ENCODE measurements at regions not wholly inside any gene's neighbourhood (a gene's known extent, or its start where the extent isn't known, plus 50 kb on each side); places are given as distances from the start of the nearest gene placed in this dataset.

- peaks cover 0 to 11% (median 0%) of the 10 kb centered on the region in 11 donors for H3K9me3 Mint-ChIP-seq
- ChIA-PET POLR2A (no interaction called here), CTCF (no interaction called here)
- DNase-seq (no peak), ATAC-seq (no peak)
- no peaks in the 10 kb centered on the region for H3K27me3 Mint-ChIP-seq
- H3K4me3 Mint-ChIP-seq = no peak overlapping the region
- Histone ChIP-seq H3K4me1 (ENCODE audit: control insufficient read depth in 2 of 2, insufficient read depth in 2 of 2, low read length in 2 of 2) (no peaks in the 10 kb centered on the region), H3K36me3 (ENCODE audit: control insufficient read depth in 2 of 3, insufficient read depth in 3 of 3, low read length in 3 of 3) (no peaks in the 10 kb centered on the region), H3K4me3 (ENCODE audit: low read length) (no peak overlapping the region), H3K27me3 (ENCODE audit: control insufficient read depth in 2 of 2, insufficient read depth in 2 of 2, low read length in 2 of 2) (no peaks in the 10 kb centered on the region), H3K9me3 (ENCODE audit: control insufficient read depth in 2 of 3, low read length in 3 of 3) (no peaks in the 10 kb centered on the region), H3K27ac (ENCODE audit: low read depth, low read length) (no peak overlapping the region)
- no peaks in the 10 kb centered on the region for H3K36me3 Mint-ChIP-seq
- no peak overlapping the region for H3K27ac Mint-ChIP-seq
- intact Hi-C loops (cut with micrococcal nuclease) = no loop called here
- H3K4me1 Mint-ChIP-seq = no peaks in the 10 kb centered on the region
These were observed 719.7 kb upstream of the MMS22L start for GRCh38 chr6:98002678-98003077.

GRCh38 chr6:98014442-98015201 is 731.6 kb upstream of the MMS22L start:
- Mint-ChIP-seq H3K36me3 (no peaks in the 10 kb centered on the region), H3K27me3 (no peaks in the 10 kb centered on the region), H3K4me1 (no peaks in the 10 kb centered on the region), H3K4me3 (no peak overlapping the region), H3K9me3 (peaks cover 0 to 11% (median 2%) of the 10 kb centered on the region in 11 donors), H3K27ac (no peak overlapping the region)
- Histone ChIP-seq H3K27me3 (ENCODE audit: control insufficient read depth in 2 of 2, insufficient read depth in 2 of 2, low read length in 2 of 2) (no peaks in the 10 kb centered on the region), H3K4me3 (ENCODE audit: low read length) (no peak overlapping the region), H3K36me3 (ENCODE audit: control insufficient read depth in 2 of 3, insufficient read depth in 3 of 3, low read length in 3 of 3) (no peaks in the 10 kb centered on the region), H3K4me1 (ENCODE audit: control insufficient read depth in 2 of 2, insufficient read depth in 2 of 2, low read length in 2 of 2) (no peaks in the 10 kb centered on the region), H3K27ac (ENCODE audit: low read depth, low read length) (no peak overlapping the region), H3K9me3 (ENCODE audit: control insufficient read depth in 2 of 3, low read length in 3 of 3) (no peaks in the 10 kb centered on the region)
- ATAC-seq (no peak), DNase-seq (no peak)
- ChIA-PET POLR2A (no interaction called here), CTCF (no interaction called here)
- intact Hi-C loops (cut with micrococcal nuclease) = no loop called here

- Mint-ChIP-seq H3K36me3 (no peaks in the 10 kb centered on the region), H3K27ac (no peak overlapping the region), H3K9me3 (peaks cover 0 to 6% (median 0%) of the 10 kb centered on the region in 11 donors), H3K27me3 (no peaks in the 10 kb centered on the region), H3K4me3 (no peak overlapping the region), H3K4me1 (no peaks in the 10 kb centered on the region)
- H3K36me3 ChIP-seq (ENCODE audit: control insufficient read depth in 2 of 3, insufficient read depth in 3 of 3, low read length in 3 of 3) = no peaks in the 10 kb centered on the region
- H3K4me1 ChIP-seq (ENCODE audit: control insufficient read depth in 2 of 2, insufficient read depth in 2 of 2, low read length in 2 of 2) = no peaks in the 10 kb centered on the region
- intact Hi-C loops (cut with micrococcal nuclease) = no loop called here
- no peak overlapping the region for H3K4me3 ChIP-seq (ENCODE audit: low read length)
- CTCF ChIA-PET = no interaction called here
- H3K27ac ChIP-seq (ENCODE audit: low read depth, low read length) = no peak overlapping the region
- H3K27me3 ChIP-seq (ENCODE audit: control insufficient read depth in 2 of 2, insufficient read depth in 2 of 2, low read length in 2 of 2) = no peaks in the 10 kb centered on the region
- DNase-seq (no peak), ATAC-seq (no peak)
- no peaks in the 10 kb centered on the region for H3K9me3 ChIP-seq (ENCODE audit: control insufficient read depth in 2 of 3, low read length in 3 of 3)
- POLR2A ChIA-PET = no interaction called here
These were observed 733.5 kb upstream of the MMS22L start for GRCh38 chr6:98016565-98016964.

- Mint-ChIP-seq H3K36me3 (no peaks in the 10 kb centered on the region), H3K4me1 (no peaks in the 10 kb centered on the region), H3K9me3 (peaks cover 0 to 6% (median 0%) of the 10 kb centered on the region in 11 donors), H3K27ac (no peak overlapping the region), H3K4me3 (no peak overlapping the region), H3K27me3 (no peaks in the 10 kb centered on the region)
- no peak overlapping the region for H3K4me3 ChIP-seq (ENCODE audit: low read length)
- ChIA-PET POLR2A (no interaction called here), CTCF (no interaction called here)
- H3K27ac ChIP-seq (ENCODE audit: low read depth, low read length) = no peak overlapping the region
- no peaks in the 10 kb centered on the region for H3K36me3 ChIP-seq (ENCODE audit: control insufficient read depth in 2 of 3, insufficient read depth in 3 of 3, low read length in 3 of 3)
- ATAC-seq = no peak
- intact Hi-C loops (cut with micrococcal nuclease) = no loop called here
- no peaks in the 10 kb centered on the region for H3K27me3 ChIP-seq (ENCODE audit: control insufficient read depth in 2 of 2, insufficient read depth in 2 of 2, low read length in 2 of 2)
- no peak for DNase-seq
- H3K9me3 ChIP-seq (ENCODE audit: control insufficient read depth in 2 of 3, low read length in 3 of 3) = no peaks in the 10 kb centered on the region
- no peaks in the 10 kb centered on the region for H3K4me1 ChIP-seq (ENCODE audit: control insufficient read depth in 2 of 2, insufficient read depth in 2 of 2, low read length in 2 of 2)
These were observed 737.2 kb upstream of the MMS22L start for GRCh38 chr6:98020222-98020621.

GRCh38 chr6:98024359-98024758 is 741.3 kb upstream of the MMS22L start:
- Histone ChIP-seq H3K4me3 (ENCODE audit: low read length) (no peak overlapping the region), H3K27ac (ENCODE audit: low read depth, low read length) (no peak overlapping the region), H3K36me3 (ENCODE audit: control insufficient read depth in 2 of 3, insufficient read depth in 3 of 3, low read length in 3 of 3) (no peaks in the 10 kb centered on the region), H3K9me3 (ENCODE audit: control insufficient read depth in 2 of 3, low read length in 3 of 3) (no peaks in the 10 kb centered on the region), H3K27me3 (ENCODE audit: control insufficient read depth in 2 of 2, insufficient read depth in 2 of 2, low read length in 2 of 2) (no peaks in the 10 kb centered on the region), H3K4me1 (ENCODE audit: control insufficient read depth in 2 of 2, insufficient read depth in 2 of 2, low read length in 2 of 2) (no peaks in the 10 kb centered on the region)
- POLR2A ChIA-PET = no interaction called here
- Mint-ChIP-seq H3K27ac (no peak overlapping the region), H3K9me3 (peaks cover 0 to 6% (median 0%) of the 10 kb centered on the region in 11 donors), H3K36me3 (no peaks in the 10 kb centered on the region), H3K4me3 (no peak overlapping the region), H3K4me1 (no peaks in the 10 kb centered on the region), H3K27me3 (peaks cover 0 to 3% (median 0%) of the 10 kb centered on the region in 5 donors)
- DNase-seq = no peak
- ATAC-seq = no peak
- CTCF ChIA-PET = no interaction called here
- intact Hi-C loops (cut with micrococcal nuclease) = no loop called here

- no peak overlapping the region for H3K4me3 Mint-ChIP-seq
- H3K4me1 Mint-ChIP-seq = no peaks in the 10 kb centered on the region
- CTCF ChIA-PET = no interaction called here
These were observed 744.9 kb upstream of the MMS22L start for GRCh38 chr6:98027898-98028297.

GRCh38 chr6:98033617-98034016 is 750.6 kb upstream of the MMS22L start:
- CTCF ChIA-PET = no interaction called here
- Mint-ChIP-seq H3K27me3 (no peaks in the 10 kb centered on the region), H3K27ac (no peak overlapping the region), H3K4me1 (no peaks in the 10 kb centered on the region), H3K4me3 (no peak overlapping the region), H3K9me3 (peaks cover 0 to 11% (median 0%) of the 10 kb centered on the region in 11 donors), H3K36me3 (no peaks in the 10 kb centered on the region)
- intact Hi-C loops (cut with micrococcal nuclease) = no loop called here
- H3K27ac ChIP-seq (ENCODE audit: low read depth, low read length) = no peak overlapping the region
- ATAC-seq (no peak), DNase-seq (no peak)
- H3K36me3 ChIP-seq (ENCODE audit: control insufficient read depth in 2 of 3, insufficient read depth in 3 of 3, low read length in 3 of 3) = no peaks in the 10 kb centered on the region
- no peak overlapping the region for H3K4me3 ChIP-seq (ENCODE audit: low read length)
- H3K4me1 ChIP-seq (ENCODE audit: control insufficient read depth in 2 of 2, insufficient read depth in 2 of 2, low read length in 2 of 2) = no peaks in the 10 kb centered on the region
- no peaks in the 10 kb centered on the region for H3K9me3 ChIP-seq (ENCODE audit: control insufficient read depth in 2 of 3, low read length in 3 of 3)
- no peaks in the 10 kb centered on the region for H3K27me3 ChIP-seq (ENCODE audit: control insufficient read depth in 2 of 2, insufficient read depth in 2 of 2, low read length in 2 of 2)
- POLR2A ChIA-PET = no interaction called here

More at GRCh38 chr6:98027898-98028297, 744.9 kb upstream of the MMS22L start:
- Mint-ChIP-seq H3K36me3 (no peaks in the 10 kb centered on the region), H3K9me3 (peaks cover 0 to 11% (median 0%) of the 10 kb centered on the region in 11 donors), H3K27me3 (peaks cover 0 to 3% (median 0%) of the 10 kb centered on the region in 5 donors), H3K27ac (no peak overlapping the region)
- Histone ChIP-seq H3K9me3 (ENCODE audit: control insufficient read depth in 2 of 3, low read length in 3 of 3) (no peaks in the 10 kb centered on the region), H3K4me1 (ENCODE audit: control insufficient read depth in 2 of 2, insufficient read depth in 2 of 2, low read length in 2 of 2) (no peaks in the 10 kb centered on the region), H3K27ac (ENCODE audit: low read depth, low read length) (no peak overlapping the region), H3K4me3 (ENCODE audit: low read length) (no peak overlapping the region), H3K36me3 (ENCODE audit: control insufficient read depth in 2 of 3, insufficient read depth in 3 of 3, low read length in 3 of 3) (no peaks in the 10 kb centered on the region), H3K27me3 (ENCODE audit: control insufficient read depth in 2 of 2, insufficient read depth in 2 of 2, low read length in 2 of 2) (no peaks in the 10 kb centered on the region)
- DNase-seq (no peak), ATAC-seq (no peak)
- intact Hi-C loops (cut with micrococcal nuclease) = no loop called here
- POLR2A ChIA-PET = no interaction called here
